Panc1 (cell line): ENCODE measurements at regions not wholly inside any gene's neighbourhood (a gene's known extent, or its start where the extent isn't known, plus 50 kb on each side); places are given as distances from the start of the nearest gene placed in this dataset.

Experiments used
- ATAC-seq: fragments of 200-7000 bp; cut with Tn5 transposase; 2 replicates; pipeline ENCODE4 v1.9.1; 2020; ENCODE audit warnings: mild to moderate bottlenecking, moderate library complexity
- BruUV-seq: library from RNA; stranded (reverse); fragments of 400-500 nt; replicated peaks from 2 replicates; lab custom pipeline; 2021; lab: Mats Ljungman, UMichigan
- CTCF ChIA-PET: fragments of 300-600 bp; sonication (Branson Sonifier 250); formaldehyde crosslinking; loops from one replicate; lab custom pipeline; 2022; ENCODE audit warnings: antibody characterized with exemption; lab: Charles Lee
- POLR2A ChIA-PET: fragments of 300-600 bp; sonication (Branson Sonifier 250); formaldehyde crosslinking; loops from one replicate; lab custom pipeline; 2022; ENCODE audit warnings: antibody characterized with exemption; lab: Charles Lee
- DNase-seq: peaks from one replicate; pipeline ENCODE4 v3.0.0-alpha.2; 2010; ENCODE audit warnings: low read depth, low spot score
- H3K27ac ChIP-seq: 2 replicates; pipeline ENCODE4 v1.5.1; 2011; ENCODE audit warnings: mild to moderate bottlenecking, low read length, inconsistent platforms
- H3K27me3 ChIP-seq: fragments of 200-500 bp; sonication (Bioruptor generic); 2 replicates; pipeline ENCODE4 v1.6.0; 2014; ENCODE audit warnings: low read length, inconsistent platforms; ENCODE audit not compliant: control insufficient read depth, insufficient read depth
- H3K36me3 ChIP-seq: fragments of 200-500 bp; sonication (Bioruptor generic); 2 replicates; pipeline ENCODE4 v1.5.1; 2014; ENCODE audit warnings: inconsistent platforms, mild to moderate bottlenecking, low read length, moderate library complexity; ENCODE audit not compliant: control insufficient read depth, insufficient read depth
- H3K4me1 ChIP-seq: 2 replicates; pipeline ENCODE4 v1.5.1; 2011; ENCODE audit warnings: inconsistent platforms, mild to moderate bottlenecking, low read length, moderate library complexity; ENCODE audit not compliant: control insufficient read depth, insufficient read depth
- H3K4me3 ChIP-seq, 2 experiments: 2 replicates each; pipeline ENCODE4 v1.5.1; 2011 to 2012; ENCODE audit warnings: low read depth in 2 of 2, low read length in 2 of 2, mild to moderate bottlenecking in 2 of 2, inconsistent platforms in 1 of 2, moderate library complexity in 1 of 2
- H3K9me3 ChIP-seq: fragments of 200-500 bp; sonication (Bioruptor generic); 2 replicates; pipeline ENCODE4 v1.5.1; 2014; ENCODE audit warnings: low read depth, mild to moderate bottlenecking, inconsistent platforms, low read length, moderate library complexity; ENCODE audit not compliant: control insufficient read depth, insufficient read depth
- CTCF ChIP-seq: fragments of 450-650 bp; IDR thresholded peaks from 2 replicates; pipeline ENCODE4 v1.5.1; 2017; ENCODE audit warnings: mild to moderate bottlenecking
- POLR2AphosphoS5 ChIP-seq: IDR thresholded peaks from 2 replicates; pipeline ENCODE4 v1.6.1; 2012; ENCODE audit warnings: mild to moderate bottlenecking, low read depth, low read length, moderate library complexity
- SIN3A ChIP-seq: IDR thresholded peaks from 2 replicates; pipeline ENCODE4 v1.6.1; 2012; ENCODE audit warnings: low read depth, mild to moderate bottlenecking, low read length, moderate library complexity, borderline replicate concordance; ENCODE audit not compliant: insufficient read depth
- TCF7L2 ChIP-seq: IDR thresholded peaks from 2 replicates; pipeline ENCODE4 v1.6.1; 2011; ENCODE audit warnings: mild to moderate bottlenecking, low read depth, low read length, inconsistent platforms
- in situ Hi-C: cut with HindIII; loops from 2 replicates; pipeline ENCODE4 v1.10.0; 2016; ENCODE audit warnings: low sequenced_read_pairs, low pct_unique_long_range_greater_than_20kb
- intact Hi-C: fragments of 100-400 bp; cut with micrococcal nuclease; formaldehyde crosslinking; loops from one replicate; pipeline ENCODE4 v1.10.0; 2022; ENCODE audit not compliant: unreplicated experiment
- TF ChIP-seq, protein P1 (sequence below), 2 experiments: IDR thresholded peaks; 2 replicates each; pipeline ENCODE4 v1.6.1; 2011 to 2012; ENCODE audit warnings: low read depth in 2 of 2, control low read depth in 1 of 2, low read length in 1 of 2, mild to moderate bottlenecking in 1 of 2, moderate library complexity in 1 of 2; ENCODE audit not compliant: insufficient read depth in 1 of 2

- Histone ChIP-seq H3K36me3 (no peaks in the 10 kb centered on the region), H3K27ac (no peak overlapping the region), H3K4me1 (no peaks in the 10 kb centered on the region), H3K9me3 (no peaks in the 10 kb centered on the region), H3K4me3 (no peak overlapping the region), H3K27me3 (no peaks in the 10 kb centered on the region)
- ChIA-PET POLR2A (no interaction called here), CTCF (no interaction called here)
- no peak for TF ChIP-seq SIN3A
- no peak for TF ChIP-seq CTCF
- TF ChIP-seq POLR2AphosphoS5: no peak
- no peak for TF ChIP-seq TCF7L2
- TF ChIP-seq, protein P1, sequence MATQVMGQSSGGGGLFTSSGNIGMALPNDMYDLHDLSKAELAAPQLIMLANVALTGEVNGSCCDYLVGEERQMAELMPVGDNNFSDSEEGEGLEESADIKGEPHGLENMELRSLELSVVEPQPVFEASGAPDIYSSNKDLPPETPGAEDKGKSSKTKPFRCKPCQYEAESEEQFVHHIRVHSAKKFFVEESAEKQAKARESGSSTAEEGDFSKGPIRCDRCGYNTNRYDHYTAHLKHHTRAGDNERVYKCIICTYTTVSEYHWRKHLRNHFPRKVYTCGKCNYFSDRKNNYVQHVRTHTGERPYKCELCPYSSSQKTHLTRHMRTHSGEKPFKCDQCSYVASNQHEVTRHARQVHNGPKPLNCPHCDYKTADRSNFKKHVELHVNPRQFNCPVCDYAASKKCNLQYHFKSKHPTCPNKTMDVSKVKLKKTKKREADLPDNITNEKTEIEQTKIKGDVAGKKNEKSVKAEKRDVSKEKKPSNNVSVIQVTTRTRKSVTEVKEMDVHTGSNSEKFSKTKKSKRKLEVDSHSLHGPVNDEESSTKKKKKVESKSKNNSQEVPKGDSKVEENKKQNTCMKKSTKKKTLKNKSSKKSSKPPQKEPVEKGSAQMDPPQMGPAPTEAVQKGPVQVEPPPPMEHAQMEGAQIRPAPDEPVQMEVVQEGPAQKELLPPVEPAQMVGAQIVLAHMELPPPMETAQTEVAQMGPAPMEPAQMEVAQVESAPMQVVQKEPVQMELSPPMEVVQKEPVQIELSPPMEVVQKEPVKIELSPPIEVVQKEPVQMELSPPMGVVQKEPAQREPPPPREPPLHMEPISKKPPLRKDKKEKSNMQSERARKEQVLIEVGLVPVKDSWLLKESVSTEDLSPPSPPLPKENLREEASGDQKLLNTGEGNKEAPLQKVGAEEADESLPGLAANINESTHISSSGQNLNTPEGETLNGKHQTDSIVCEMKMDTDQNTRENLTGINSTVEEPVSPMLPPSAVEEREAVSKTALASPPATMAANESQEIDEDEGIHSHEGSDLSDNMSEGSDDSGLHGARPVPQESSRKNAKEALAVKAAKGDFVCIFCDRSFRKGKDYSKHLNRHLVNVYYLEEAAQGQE (IDR thresholded peaks at IDR 0.05; ENCODE audit: insufficient read depth in 1 of 2, low read depth in 2 of 2, low read length in 1 of 2): no peak
- ATAC-seq (no peak), DNase-seq (no peak)
- intact Hi-C loops (no loop called here), in situ Hi-C loops (no loop called here)
- BruUV-seq: no TSS peak
Observed at GRCh38 chr10:29850371-29850770, 209.0 kb downstream of the JCAD start.

- Histone ChIP-seq H3K36me3 (no peaks in the 10 kb centered on the region), H3K27ac (no peak overlapping the region), H3K4me3 (no peak overlapping the region), H3K27me3 (no peaks in the 10 kb centered on the region), H3K9me3 (0 out of 2 replicates have a peak, but pooled peaks cover 4% of the 10 kb centered on the region), H3K4me1 (no peaks in the 10 kb centered on the region)
- POLR2A ChIA-PET: no interaction called here
- DNase-seq: no peak
- BruUV-seq: no TSS peak
- intact Hi-C loops: no loop called here
- in situ Hi-C loops: no loop called here
- ATAC-seq: no peak
- TF ChIP-seq, protein P1 (IDR thresholded peaks at IDR 0.05; ENCODE audit: insufficient read depth in 1 of 2, low read depth in 2 of 2, low read length in 1 of 2): no peak
- TF ChIP-seq POLR2AphosphoS5: no peak
- no peak for TF ChIP-seq TCF7L2
- no peak for TF ChIP-seq SIN3A
- no peak for TF ChIP-seq CTCF
- CTCF ChIA-PET: no interaction called here
Observed at GRCh38 chr10:29849886-29850285, 209.5 kb downstream of the JCAD start.
